HUES6 (cell line): ENCODE measurements at regions not wholly inside any gene's neighbourhood (a gene's known extent, or its start where the extent isn't known, plus 50 kb on each side); places are given as distances from the start of the nearest gene placed in this dataset.

ENCODE experiments used
- H3K27ac ChIP-seq: 2 replicates; pipeline ENCODE4 v1.7.0; 2013; ENCODE audit warnings: low read depth, mild to moderate bottlenecking, low read length, inconsistent platforms
- H3K27me3 ChIP-seq: 2 replicates; pipeline ENCODE4 v1.6.1; 2013; ENCODE audit warnings: low read length; ENCODE audit not compliant: control insufficient read depth, insufficient read depth
- H3K36me3 ChIP-seq: 2 replicates; pipeline ENCODE4 v1.6.1; 2013; ENCODE audit warnings: low read length; ENCODE audit not compliant: control insufficient read depth, insufficient read depth
- H3K4me1 ChIP-seq: 2 replicates; pipeline ENCODE4 v1.6.1; 2013; ENCODE audit warnings: low read length; ENCODE audit not compliant: control insufficient read depth, insufficient read depth
- H3K4me3 ChIP-seq: 2 replicates; pipeline ENCODE4 v1.5.1; 2013; ENCODE audit warnings: low read depth, low read length
- H3K9ac ChIP-seq: one replicate; pipeline ENCODE4 v1.6.1; 2013; ENCODE audit warnings: mild to moderate bottlenecking, low read length
- H3K9me3 ChIP-seq: 2 replicates; pipeline ENCODE4 v1.6.1; 2013; ENCODE audit warnings: low read depth, low read length; ENCODE audit not compliant: control insufficient read depth, insufficient read depth

- no peak overlapping the region for H3K4me3 ChIP-seq
- H3K27me3 ChIP-seq: no peaks in the 10 kb centered on the region
- H3K36me3 ChIP-seq: no peaks in the 10 kb centered on the region
- H3K27ac ChIP-seq: no peak overlapping the region
- no peaks in the 10 kb centered on the region for H3K4me1 ChIP-seq
- H3K9ac ChIP-seq: no peak overlapping the region
- peaks cover 4% of the 10 kb centered on the region for H3K9me3 ChIP-seq
Observed at GRCh38 chr15:37860896-37861295, 73.5 kb upstream of the TMCO5A start.

GRCh38 chr15:37865687-37866086, 68.8 kb upstream of the TMCO5A start:
- H3K4me1 ChIP-seq: no peaks in the 10 kb centered on the region
- H3K9me3 ChIP-seq: peaks cover 4% of the 10 kb centered on the region
- no peak overlapping the region for H3K9ac ChIP-seq
- H3K36me3 ChIP-seq: no peaks in the 10 kb centered on the region
- no peak overlapping the region for H3K27ac ChIP-seq
- no peaks in the 10 kb centered on the region for H3K27me3 ChIP-seq
- H3K4me3 ChIP-seq: no peak overlapping the region

GRCh38 chr15:37870711-37871110, 63.7 kb upstream of the TMCO5A start:
- no peak overlapping the region for H3K27ac ChIP-seq
- H3K9me3 ChIP-seq: no peaks in the 10 kb centered on the region

GRCh38 chr15:37872661-37873060, 61.8 kb upstream of the TMCO5A start:
- Histone ChIP-seq H3K4me1 (no peaks in the 10 kb centered on the region; the same call in 1 of the 2 replicates), H3K9ac (no peak overlapping the region), H3K9me3 (no peaks in the 10 kb centered on the region), H3K4me3 (no peak overlapping the region), H3K27me3 (no peaks in the 10 kb centered on the region), H3K36me3 (no peaks in the 10 kb centered on the region), H3K27ac (no peak overlapping the region)

More at GRCh38 chr15:37870711-37871110, 63.7 kb upstream of the TMCO5A start:
- Histone ChIP-seq H3K9ac (no peak overlapping the region), H3K27me3 (no peaks in the 10 kb centered on the region), H3K4me1 (no peaks in the 10 kb centered on the region; the same call in 1 of the 2 replicates), H3K4me3 (no peak overlapping the region), H3K36me3 (no peaks in the 10 kb centered on the region)

- H3K27me3 ChIP-seq: no peaks in the 10 kb centered on the region
- no peak overlapping the region for H3K4me3 ChIP-seq
- no peaks in the 10 kb centered on the region for H3K9me3 ChIP-seq
- no peaks in the 10 kb centered on the region; the same call in 1 of the 2 replicates for H3K4me1 ChIP-seq
- no peak overlapping the region for H3K9ac ChIP-seq
- no peak overlapping the region for H3K27ac ChIP-seq
- no peaks in the 10 kb centered on the region for H3K36me3 ChIP-seq
Observed at GRCh38 chr15:37873336-37873735, 61.1 kb upstream of the TMCO5A start.

- no peak overlapping the region for H3K27ac ChIP-seq
- no peaks in the 10 kb centered on the region for H3K9me3 ChIP-seq
- H3K36me3 ChIP-seq: no peaks in the 10 kb centered on the region
- no peak overlapping the region for H3K4me3 ChIP-seq
- H3K27me3 ChIP-seq: no peaks in the 10 kb centered on the region
- H3K9ac ChIP-seq: no peak overlapping the region
- no peaks in the 10 kb centered on the region; the same call in 1 of the 2 replicates for H3K4me1 ChIP-seq
Observed at GRCh38 chr15:37876900-37877299, 57.5 kb upstream of the TMCO5A start.

- no peak overlapping the region for H3K9ac ChIP-seq
- no peak overlapping the region for H3K27ac ChIP-seq
Observed at GRCh38 chr15:37877851-37878741, 56.3 kb upstream of the TMCO5A start.

GRCh38 chr15:37880009-37880834, 54.2 kb upstream of the TMCO5A start:
- Histone ChIP-seq H3K27me3 (no peaks in the 10 kb centered on the region), H3K9ac (no peak overlapping the region), H3K27ac (no peak overlapping the region), H3K4me3 (no peak overlapping the region), H3K9me3 (no peaks in the 10 kb centered on the region), H3K36me3 (no peaks in the 10 kb centered on the region), H3K4me1 (no peaks in the 10 kb centered on the region)

More at GRCh38 chr15:37877851-37878741, 56.3 kb upstream of the TMCO5A start:
- Histone ChIP-seq H3K4me3 (no peak overlapping the region), H3K4me1 (no peaks in the 10 kb centered on the region), H3K27me3 (no peaks in the 10 kb centered on the region), H3K9me3 (no peaks in the 10 kb centered on the region), H3K36me3 (no peaks in the 10 kb centered on the region)

- no peaks in the 10 kb centered on the region for H3K27me3 ChIP-seq
- no peak overlapping the region for H3K4me3 ChIP-seq
- H3K4me1 ChIP-seq: no peaks in the 10 kb centered on the region
- no peak overlapping the region for H3K9ac ChIP-seq
- H3K36me3 ChIP-seq: no peaks in the 10 kb centered on the region
- H3K9me3 ChIP-seq: no peaks in the 10 kb centered on the region
- H3K27ac ChIP-seq: no peak overlapping the region
Observed at GRCh38 chr15:37880835-37881153, 53.6 kb upstream of the TMCO5A start.

- Histone ChIP-seq H3K36me3 (no peaks in the 10 kb centered on the region), H3K9me3 (no peaks in the 10 kb centered on the region), H3K9ac (no peak overlapping the region), H3K4me1 (no peaks in the 10 kb centered on the region), H3K27ac (no peak overlapping the region), H3K27me3 (no peaks in the 10 kb centered on the region), H3K4me3 (no peak overlapping the region)
Observed at GRCh38 chr15:37881237-37882013, 53.0 kb upstream of the TMCO5A start.
